GM12874 (cell line): ENCODE measurements at regions not wholly inside any gene's neighbourhood (a gene's known extent, or its start where the extent isn't known, plus 50 kb on each side); places are given as distances from the start of the nearest gene placed in this dataset.

Source experiments
- TF ChIP-seq, protein P1 (sequence below): IDR thresholded peaks from 2 replicates; pipeline ENCODE4 v1.5.1; 2011; ENCODE audit warnings: low read depth, mild to moderate bottlenecking, control low read depth, low read length, moderate library complexity; ENCODE audit not compliant: insufficient read depth

DNA sequence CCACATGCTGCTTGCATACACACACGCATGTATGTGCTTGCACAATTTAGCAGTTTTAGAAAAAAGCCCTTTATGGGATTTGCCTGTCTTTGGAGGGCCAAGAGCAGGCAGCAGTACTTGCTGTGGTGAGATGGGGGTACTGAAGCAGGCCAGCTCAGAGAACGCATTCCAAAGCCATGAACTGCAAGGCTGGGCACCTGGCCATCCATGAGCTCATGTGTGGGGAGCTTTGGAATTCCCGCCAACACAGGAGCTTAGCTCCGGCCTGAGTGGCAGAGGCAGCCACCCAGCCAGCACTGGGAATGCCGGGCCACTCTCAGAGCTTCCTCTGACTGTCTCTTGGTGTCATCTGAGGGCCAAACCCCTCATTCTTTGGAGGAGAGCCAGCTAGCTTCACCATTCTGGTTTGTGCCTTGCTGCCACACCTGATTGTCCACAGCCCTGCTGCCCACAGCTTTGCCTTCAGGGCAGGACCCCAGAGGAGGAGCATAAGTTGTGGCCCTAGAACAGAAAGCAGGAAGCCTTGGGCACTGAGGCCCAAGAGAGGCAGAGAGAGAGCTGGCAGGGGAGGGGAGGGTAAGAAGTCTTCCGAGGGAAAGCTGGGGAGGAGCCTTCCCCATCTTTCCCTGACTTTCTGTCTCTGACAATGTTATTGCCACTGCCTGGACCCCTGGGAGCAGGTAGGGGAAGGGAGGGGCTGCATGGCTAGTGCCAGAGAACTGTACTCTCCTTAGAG, 92.1 kb upstream of the POU3F1 start:
- TF ChIP-seq, protein P1, sequence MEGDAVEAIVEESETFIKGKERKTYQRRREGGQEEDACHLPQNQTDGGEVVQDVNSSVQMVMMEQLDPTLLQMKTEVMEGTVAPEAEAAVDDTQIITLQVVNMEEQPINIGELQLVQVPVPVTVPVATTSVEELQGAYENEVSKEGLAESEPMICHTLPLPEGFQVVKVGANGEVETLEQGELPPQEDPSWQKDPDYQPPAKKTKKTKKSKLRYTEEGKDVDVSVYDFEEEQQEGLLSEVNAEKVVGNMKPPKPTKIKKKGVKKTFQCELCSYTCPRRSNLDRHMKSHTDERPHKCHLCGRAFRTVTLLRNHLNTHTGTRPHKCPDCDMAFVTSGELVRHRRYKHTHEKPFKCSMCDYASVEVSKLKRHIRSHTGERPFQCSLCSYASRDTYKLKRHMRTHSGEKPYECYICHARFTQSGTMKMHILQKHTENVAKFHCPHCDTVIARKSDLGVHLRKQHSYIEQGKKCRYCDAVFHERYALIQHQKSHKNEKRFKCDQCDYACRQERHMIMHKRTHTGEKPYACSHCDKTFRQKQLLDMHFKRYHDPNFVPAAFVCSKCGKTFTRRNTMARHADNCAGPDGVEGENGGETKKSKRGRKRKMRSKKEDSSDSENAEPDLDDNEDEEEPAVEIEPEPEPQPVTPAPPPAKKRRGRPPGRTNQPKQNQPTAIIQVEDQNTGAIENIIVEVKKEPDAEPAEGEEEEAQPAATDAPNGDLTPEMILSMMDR: no peak

DNA sequence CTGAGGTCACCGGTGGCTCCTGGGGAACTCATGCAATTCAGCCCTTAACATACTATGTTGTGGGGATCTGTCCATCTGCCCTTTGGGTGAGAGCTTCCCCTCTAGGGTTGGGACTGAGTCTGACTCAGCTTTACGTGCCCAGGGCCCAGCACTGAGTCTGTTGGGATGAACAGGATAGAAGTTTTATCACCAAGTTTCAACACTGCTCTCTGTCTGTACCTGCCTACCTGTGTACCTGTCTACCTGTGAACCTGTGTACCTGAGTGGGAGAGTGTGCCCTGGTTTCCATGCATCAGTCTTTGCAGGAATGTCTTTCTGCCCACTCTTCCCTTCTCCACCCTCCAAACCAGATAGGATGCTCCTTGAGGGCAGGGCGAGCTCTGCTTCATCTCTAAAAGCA, 90.6 kb upstream of the POU3F1 start:
- TF ChIP-seq, protein P1: no peak

DNA sequence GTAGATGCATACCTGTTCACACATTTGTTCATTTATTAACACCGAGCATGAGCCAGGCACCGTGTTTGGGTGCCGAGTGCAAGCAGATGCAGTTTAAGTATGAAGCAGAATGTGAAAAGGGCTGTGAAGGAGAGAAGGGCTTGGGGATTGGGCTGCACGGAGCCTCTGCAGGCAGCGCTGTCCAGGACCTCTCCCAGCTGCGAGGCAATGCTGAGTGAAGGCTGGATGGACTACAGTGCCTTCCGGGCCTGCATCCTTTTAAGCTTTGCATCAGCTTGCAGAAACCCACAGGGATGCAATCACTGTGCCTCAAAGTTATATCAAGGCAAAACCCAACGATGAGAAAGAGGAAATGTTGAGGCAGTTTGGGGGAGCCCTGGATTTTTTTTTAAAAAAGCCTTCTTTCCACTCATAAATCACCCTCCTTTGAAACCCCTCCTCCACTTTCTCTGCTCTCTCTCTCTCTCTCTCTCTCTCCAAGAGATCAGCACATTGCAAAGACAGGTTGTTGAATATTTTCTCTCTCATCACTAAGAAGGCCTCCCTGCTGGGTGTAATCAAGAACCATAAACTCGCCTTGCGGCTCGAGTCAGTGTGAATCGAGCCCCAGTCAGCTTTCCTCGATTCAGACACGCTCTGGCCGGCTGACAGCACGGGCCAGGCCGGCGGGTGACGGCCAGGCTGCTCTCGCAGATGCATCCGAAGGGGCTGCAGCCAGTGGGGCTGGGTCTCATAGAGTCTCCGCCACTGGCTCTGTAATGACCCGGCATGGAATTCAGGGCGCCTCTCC, 89.2 kb upstream of the POU3F1 start:
- TF ChIP-seq, protein P1: no peak

DNA sequence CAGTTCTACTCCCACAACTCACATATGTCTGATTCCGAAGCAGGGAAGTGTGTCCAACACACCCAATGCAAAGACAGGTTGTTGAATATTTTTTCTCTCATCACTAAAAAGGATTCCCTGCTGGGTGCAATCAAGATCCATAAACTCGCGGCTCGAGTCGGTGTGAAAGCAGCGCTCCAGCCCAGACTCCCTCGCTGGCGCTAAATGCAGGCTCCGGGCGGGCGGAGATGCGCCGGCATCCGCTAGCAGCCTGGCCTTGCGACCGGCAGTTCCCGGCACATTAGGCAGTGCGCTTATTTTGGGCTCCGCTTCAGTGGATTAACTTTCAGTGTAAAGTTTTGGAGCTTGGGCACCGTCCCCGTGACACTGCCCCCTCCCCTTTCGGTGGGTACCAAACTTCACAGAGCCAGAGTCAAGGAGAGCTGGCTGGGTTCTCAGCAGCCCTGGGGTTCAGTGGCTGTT, 87.7 kb upstream of the POU3F1 start:
- TF ChIP-seq, protein P1: no peak

DNA sequence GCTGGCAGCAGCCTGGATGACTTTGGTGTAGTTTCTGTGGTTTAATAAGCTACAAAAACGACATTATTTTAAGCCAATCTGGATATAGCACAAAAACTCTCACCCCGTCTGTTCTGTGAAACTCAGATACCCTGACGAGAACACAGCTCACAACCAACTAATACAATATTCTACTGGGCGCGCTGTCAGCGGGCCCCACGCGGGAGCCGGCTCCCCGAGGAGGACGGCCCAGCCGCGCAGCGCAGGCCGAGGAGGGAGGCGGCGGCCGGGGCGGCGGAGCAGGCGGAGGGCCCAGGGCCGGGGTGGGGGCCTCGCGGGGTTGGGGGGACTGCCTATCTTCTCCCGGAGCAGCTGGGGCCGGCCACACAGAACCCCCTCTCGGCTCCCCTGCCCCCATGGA, 87.2 kb upstream of the POU3F1 start:
- TF ChIP-seq, protein P1: no peak

DNA sequence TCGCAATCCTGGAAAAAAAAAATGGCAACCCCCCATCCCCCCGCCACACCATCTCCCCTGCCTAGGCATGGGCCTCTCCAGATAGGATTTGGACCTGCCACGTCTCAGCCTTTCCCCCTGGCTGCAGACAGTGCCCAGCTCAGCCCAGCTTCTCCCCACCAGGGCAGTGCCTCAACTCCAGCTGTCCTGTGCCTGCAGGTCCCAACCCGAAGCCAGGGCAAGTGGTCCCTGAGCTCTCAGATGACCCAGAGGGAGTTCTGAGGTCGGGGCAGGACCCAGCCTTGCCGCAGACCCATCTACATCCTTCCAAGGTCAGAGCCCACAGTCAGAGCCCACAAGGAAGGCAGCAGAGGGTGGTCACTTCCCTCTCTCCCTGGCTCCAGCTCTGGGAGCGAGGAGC, 86.7 kb upstream of the POU3F1 start:
- TF ChIP-seq, protein P1: no peak

DNA sequence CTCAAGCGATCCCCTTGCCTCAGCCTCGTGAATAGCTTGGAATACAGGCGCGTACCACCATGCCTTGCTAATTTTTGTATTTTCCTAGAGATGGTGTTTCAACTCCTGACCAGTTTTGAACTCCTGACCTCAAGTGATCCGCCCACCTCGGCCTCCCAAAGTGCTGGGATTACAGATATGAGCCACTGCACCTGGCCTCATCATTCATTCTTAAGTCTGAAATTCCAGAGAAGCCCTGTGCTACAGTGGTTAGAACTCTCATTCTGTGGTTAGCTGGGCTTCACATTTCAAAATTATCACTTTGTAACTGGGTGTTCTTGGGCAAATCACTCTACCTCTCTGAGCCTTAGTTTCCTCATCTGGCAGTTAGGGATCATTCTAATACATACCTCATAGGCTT, 86.1 kb upstream of the POU3F1 start:
- TF ChIP-seq, protein P1: no peak
